ENCODE measurements at regions not wholly inside any gene's neighbourhood (a gene's known extent, or its start where the extent isn't known, plus 50 kb on each side); places are given as distances from the start of the nearest gene placed in this dataset.

GRCh38 chr6:5906340-5906670 lies 100.4 kb downstream of the NRN1 start:
- H3K27me3 ChIP-seq: no peaks in the 10 kb centered on the region
- H3K4me1 ChIP-seq (ENCODE audit: low read depth): no peaks in the 10 kb centered on the region
- H3K36me3 ChIP-seq: no peaks in the 10 kb centered on the region
- H3K4me3 ChIP-seq: no peak overlapping the region
- no peaks in the 10 kb centered on the region for H3K9me3 ChIP-seq (ENCODE audit: low read depth)
- no peak for TF ChIP-seq CTCF (IDR thresholded peaks at IDR 0.05; ENCODE audit: low read depth, low read length)
- H3K27ac ChIP-seq: no peak overlapping the region
- DNase-seq (ENCODE audit: low read depth in 1 of 2, low spot score in 1 of 2): no peak

GRCh38 chr6:5905431-5906339 lies 101.0 kb downstream of the NRN1 start:
- Histone ChIP-seq H3K9me3 (ENCODE audit: low read depth) (no peaks in the 10 kb centered on the region), H3K4me1 (ENCODE audit: low read depth) (no peaks in the 10 kb centered on the region), H3K4me3 (no peak overlapping the region), H3K27ac (no peak overlapping the region), H3K27me3 (no peaks in the 10 kb centered on the region), H3K36me3 (no peaks in the 10 kb centered on the region)
- peak in 1 of 2 donors; percentile 91 for DNase-seq (ENCODE audit: low read depth in 1 of 2, low spot score in 1 of 2)
- TF ChIP-seq CTCF (IDR thresholded peaks at IDR 0.05; ENCODE audit: low read depth, low read length): no peak

GRCh38 chr6:5904532-5904931 lies 102.2 kb downstream of the NRN1 start:
- Histone ChIP-seq H3K4me1 (ENCODE audit: low read depth) (no peaks in the 10 kb centered on the region), H3K27me3 (no peaks in the 10 kb centered on the region), H3K27ac (no peak overlapping the region), H3K9me3 (ENCODE audit: low read depth) (no peaks in the 10 kb centered on the region), H3K4me3 (no peak overlapping the region), H3K36me3 (no peaks in the 10 kb centered on the region)
- no peak for TF ChIP-seq CTCF (IDR thresholded peaks at IDR 0.05; ENCODE audit: low read depth, low read length)
- DNase-seq (ENCODE audit: low read depth in 1 of 2, low spot score in 1 of 2): peak in 1 of 2 donors; percentile 30

- Histone ChIP-seq H3K36me3 (no peaks in the 10 kb centered on the region), H3K27me3 (no peaks in the 10 kb centered on the region), H3K9me3 (ENCODE audit: low read depth) (no peaks in the 10 kb centered on the region), H3K4me1 (ENCODE audit: low read depth) (no peaks in the 10 kb centered on the region), H3K4me3 (no peak overlapping the region), H3K27ac (no peak overlapping the region)
- TF ChIP-seq CTCF (IDR thresholded peaks at IDR 0.05; ENCODE audit: low read depth, low read length): no peak
- no peak for DNase-seq (ENCODE audit: low read depth in 1 of 2, low spot score in 1 of 2)
Measured at GRCh38 chr6:5899216-5900045, 107.3 kb downstream of the NRN1 start.

GRCh38 chr6:5898563-5898962 lies 108.2 kb downstream of the NRN1 start:
- H3K27me3 ChIP-seq: no peaks in the 10 kb centered on the region
- no peak for DNase-seq (ENCODE audit: low read depth in 1 of 2, low spot score in 1 of 2)
- H3K4me3 ChIP-seq: no peak overlapping the region
- no peak overlapping the region for H3K27ac ChIP-seq
- TF ChIP-seq CTCF (IDR thresholded peaks at IDR 0.05; ENCODE audit: low read depth, low read length): no peak
- no peaks in the 10 kb centered on the region for H3K9me3 ChIP-seq (ENCODE audit: low read depth)
- no peaks in the 10 kb centered on the region for H3K4me1 ChIP-seq (ENCODE audit: low read depth)
- no peaks in the 10 kb centered on the region for H3K36me3 ChIP-seq
